Stimulated activated CD4-positive, alpha-beta T cell treated with anti-CD3 and anti-CD28 coated beads, Interleukin-2, amount 100 ng/mL, for 48 hours (primary cell): ENCODE measurements at regions not wholly inside any gene's neighbourhood (a gene's known extent, or its start where the extent isn't known, plus 50 kb on each side); places are given as distances from the start of the nearest gene placed in this dataset.
"Not testable (repeated sequence)": the region's sequence is repeated elsewhere in the genome, so short reads cannot be mapped to it uniquely, and the experiment has no call there.

ENCODE experiments used
- DNase-seq, 2 donors: peaks; one replicate each; pipeline ENCODE4 v3.0.0-alpha.2; 2020

DNA sequence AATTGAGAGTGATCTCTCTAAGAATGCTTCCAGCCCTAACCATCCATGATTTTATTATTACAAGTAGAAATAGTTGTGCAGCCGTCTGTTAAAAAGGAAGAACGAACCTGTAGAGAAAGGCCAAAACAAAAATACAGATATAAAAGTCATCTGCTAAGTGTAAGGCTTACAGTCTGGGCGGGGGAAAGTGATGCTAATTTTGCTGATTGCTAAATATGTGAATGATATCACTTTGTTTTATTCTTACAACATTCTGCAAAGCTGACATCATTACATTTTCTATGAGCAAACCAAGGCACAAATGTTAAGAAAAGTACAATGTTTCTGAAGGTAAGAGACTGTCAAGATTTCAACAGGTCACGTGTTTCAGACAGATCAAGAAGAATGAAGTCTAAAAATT, 101.5 kb upstream of the RAP1B start:
- no peak for DNase-seq

DNA sequence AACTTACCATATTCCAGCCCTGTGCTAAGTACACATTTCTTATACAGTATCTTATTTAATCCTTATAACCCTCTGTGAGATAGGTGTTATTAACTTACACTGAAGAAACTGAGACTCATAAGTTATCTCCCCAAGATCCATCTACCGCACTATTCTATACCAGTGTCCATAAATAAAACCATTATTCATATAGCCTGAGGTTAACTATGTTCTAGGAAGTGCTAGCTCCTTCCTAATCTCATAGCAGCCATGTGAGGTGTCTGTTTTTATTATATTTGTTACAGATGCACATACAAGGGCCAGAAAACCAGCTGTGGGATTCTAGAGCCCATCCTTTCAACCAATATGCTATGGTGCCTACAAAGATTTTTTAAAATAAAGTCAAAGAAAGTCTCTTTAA, 100.3 kb upstream of the RAP1B start:
- no peak for DNase-seq

DNA sequence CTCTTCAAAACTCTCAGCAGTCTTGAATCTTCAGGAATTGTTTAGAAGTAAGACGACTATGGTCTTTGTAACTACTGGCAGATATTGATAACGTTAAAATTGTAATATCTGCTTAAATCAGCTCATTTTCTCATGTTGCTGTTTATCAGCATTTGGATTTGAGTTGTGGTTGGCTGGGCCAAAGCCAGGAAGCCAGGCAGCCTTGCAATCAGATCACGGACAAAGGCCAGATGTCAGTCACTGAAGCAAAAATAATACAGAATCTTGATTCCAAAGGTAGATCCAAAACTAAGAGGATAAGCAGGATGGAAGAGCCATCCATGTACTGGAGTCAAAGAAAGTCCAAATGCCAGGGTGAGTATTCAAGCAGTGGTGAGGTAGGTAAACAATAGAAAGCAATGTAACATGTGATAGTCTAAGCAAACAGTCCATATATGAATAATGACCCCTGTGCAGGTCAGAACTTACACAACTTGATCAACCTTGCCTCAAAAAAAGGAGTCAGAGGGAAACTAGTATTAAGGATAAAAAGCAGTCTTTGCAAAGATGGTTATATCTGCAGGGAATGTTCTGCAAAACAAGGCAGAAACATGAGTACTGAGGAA, 95.8 kb upstream of the RAP1B start:
- DNase-seq: no peak

DNA sequence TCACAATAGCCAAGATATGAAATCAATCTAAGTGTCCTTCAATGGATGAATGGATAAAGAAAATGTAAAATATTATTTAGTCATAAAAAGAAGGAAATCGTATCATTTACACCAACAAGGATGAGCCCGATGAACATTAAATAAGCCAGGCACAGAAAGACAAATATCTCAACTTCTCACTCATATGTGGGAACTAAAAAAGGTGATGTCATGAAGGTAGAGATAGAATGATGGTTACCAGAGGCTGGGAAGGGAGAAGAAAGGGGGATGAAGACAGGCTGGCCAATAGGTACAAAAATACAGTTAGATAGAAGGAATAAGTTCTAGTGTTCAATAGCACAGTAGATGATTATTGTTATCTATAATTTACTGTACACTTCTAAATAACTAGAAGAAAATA, 94.9 kb upstream of the RAP1B start:
- DNase-seq: no peak

DNA sequence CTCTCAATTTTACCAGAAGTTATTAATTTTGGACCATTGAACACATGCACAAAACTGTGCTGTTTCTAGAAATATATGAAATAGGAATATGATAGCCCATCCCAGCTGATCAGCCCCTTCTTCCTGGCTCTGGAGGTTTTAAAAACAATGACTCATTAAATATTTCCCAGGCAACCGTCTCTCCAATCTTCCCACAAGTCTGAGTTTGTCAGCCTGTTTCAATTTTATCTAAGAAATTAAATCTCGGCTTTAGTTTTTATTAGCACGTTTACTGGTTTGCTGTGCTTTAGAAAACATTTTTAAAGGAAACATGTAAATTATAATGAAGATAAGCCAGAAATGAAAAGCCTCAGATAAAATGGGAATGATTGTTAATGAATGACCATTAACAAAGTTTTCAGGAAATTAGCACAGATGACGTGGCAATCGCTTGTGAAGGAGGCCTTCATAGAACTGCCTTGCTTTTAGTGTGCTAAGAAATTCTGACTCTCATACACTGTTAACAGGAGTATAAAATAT, 89.3 kb upstream of the RAP1B start:
- no peak for DNase-seq

DNA sequence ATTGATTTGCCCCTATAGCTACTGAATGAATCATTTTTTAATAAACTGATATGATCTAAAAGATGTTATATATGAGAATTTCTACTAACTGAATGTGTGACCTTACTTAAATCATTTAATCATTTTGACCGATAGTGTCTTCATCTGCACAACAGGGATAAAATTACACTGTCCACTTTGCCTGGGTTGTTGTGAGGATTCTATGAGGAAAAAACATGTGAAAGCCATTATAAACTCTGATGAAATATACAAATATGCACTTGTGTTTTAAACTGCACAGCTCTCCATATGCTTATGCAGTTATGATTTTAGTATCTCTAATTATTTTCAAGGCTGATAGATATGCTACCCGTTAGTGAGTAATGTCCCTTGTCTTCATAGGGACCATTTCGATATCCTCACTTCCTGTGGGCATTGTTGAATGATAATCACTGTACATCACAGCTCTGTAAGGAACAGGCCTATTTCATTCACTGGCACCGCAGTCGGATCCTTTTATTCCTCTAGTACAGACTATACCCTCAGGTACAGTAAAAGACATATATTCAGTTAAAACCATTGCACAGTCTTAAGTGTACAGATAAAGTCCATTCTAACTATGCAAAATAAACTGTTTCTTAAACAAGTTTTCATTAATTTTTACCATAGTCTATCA, 88.7 kb upstream of the RAP1B start:
- no peak for DNase-seq

DNA sequence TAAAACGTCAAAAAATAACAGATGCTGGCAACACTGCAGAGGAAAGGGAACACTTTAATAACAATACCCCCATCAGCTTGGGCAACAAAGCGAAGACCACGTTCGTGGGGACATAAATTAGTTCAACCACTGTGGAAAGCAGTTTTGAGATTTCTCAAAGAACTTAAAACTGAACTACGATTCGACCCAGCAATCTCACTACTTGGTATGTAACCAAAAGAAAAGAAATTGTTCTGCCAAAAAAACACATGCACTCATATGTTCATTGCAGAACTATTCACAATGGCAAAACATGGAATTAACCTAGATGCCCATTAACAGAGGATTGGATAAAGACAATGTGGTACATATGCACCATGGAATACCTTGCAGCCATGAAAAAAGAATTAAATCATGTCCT, 81.2 kb upstream of the RAP1B start:
- no peak for DNase-seq

DNA sequence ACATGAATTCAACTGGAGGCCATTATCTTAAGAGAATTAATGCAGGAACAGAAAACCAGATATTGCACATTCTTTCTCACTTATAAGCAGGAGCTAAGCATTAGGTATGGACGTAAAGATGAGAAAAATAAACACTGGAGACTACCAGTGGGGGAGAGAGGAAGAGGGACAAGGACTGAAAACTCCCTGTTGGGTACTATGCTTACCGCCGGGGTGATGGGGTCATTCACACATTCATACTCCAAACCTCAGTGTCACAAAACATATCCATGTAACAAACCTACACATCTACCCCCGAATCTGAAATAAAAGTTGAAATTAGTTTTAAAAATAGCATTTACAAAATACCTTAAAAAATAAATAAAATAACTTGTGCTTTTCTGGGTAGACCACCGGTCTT, 80.8 kb upstream of the RAP1B start:
- DNase-seq: no peak

DNA sequence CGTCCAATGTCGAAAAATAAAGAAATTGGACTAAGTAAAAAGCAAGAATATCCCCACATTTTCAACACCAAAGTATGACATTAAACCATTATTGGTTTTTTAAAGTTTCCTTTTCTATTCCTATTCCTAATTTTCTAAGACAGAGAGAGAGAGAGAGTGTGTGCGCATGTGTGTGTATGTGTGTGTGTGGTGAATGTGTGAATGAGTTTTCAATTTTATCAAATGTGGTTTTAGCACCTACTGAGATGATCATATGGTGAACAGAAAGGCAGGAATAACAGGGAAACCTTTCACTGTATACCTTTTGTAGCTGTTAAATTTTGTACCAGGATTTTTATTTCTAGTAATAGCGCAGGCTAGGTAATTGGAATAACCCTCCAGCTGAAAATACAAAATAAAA, 80.4 kb upstream of the RAP1B start:
- no peak for DNase-seq

DNA sequence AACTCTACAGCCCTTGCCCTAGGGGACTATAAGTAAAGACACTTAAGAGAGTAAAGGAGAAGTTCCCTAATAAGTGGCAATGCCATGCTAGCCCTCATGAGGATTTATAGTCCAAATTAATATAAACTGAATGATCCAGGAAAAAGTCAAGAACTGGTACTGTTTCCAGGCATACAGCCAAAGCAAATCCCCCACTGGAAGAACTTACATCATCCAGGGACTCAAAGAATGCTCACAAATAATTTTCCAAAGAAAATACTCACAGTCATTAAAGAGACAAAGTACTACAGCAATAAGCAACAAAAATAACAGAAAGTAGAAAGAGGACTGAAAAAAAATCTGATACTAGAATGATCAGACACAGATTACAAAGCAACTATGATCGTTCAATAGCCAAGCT, 79.7 kb upstream of the RAP1B start:
- no peak for DNase-seq

DNA sequence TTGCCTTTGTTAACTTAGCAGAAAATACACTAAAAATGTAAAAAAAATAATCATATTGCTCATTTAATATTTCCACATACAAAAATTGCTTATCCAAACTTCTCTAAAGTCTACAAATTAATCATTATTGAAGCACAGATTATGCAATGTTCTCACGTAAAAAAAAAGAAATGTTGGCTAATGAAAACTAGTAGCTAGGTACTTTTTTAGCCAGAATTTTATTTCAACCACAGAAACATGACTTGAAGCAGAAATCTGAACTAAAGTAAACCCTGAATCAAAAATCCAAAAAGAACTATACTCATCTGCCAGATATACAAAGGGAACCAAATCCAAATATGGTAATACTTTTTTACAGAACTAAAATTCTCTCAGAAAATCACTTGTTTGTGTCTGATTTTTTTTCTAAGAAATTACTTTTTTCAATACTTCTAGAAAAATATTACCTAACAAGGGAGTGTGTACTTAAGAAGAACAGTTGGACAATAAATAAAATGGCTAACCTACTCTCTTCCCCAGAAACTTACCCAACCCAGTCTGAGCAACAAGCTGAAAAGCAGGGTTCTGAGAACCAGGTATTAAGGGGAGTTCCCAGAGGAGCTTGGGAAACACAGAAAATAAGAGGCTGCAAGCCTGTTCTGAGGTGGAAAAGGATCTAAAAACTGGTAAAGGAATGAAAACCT, 78.4 kb upstream of the RAP1B start:
- no peak for DNase-seq

DNA sequence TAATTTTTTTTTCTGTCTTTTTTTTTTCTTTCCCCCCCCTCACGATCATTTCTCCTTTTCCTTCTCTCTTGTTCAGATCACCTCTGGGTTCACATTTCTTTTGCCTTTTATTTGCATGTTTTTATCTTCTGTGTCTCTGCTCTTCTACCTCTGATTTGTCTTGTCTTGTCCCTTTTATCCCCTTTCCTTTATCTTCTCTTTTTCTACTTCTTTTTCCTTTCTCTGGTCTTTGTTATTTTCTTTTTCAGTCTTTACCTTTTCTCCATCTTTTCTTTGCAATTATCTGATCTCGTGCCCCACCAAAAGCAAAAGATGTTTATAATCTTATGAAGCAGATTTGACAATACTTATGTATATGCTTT, 77.8 kb upstream of the RAP1B start:
- no peak for DNase-seq

DNA sequence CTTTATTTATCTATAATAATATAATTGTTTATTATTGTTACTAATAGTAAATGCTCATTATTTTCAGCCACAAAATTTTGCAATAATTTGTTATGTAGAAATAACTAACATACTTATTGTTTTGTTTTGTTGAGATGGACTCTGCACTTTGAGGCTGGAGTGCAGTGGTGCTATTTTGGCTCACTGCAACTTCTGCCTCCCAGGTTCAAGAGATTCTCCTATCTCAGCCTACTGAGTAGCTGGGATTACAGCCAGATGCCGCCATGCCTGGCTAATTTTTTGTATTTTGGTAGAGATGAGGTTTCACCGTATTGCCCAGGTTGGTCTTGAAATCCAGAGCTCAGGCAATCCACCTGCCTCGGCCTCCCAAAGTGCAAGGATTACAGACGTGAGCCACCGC, 76.6 kb upstream of the RAP1B start:
- no peak for DNase-seq

DNA sequence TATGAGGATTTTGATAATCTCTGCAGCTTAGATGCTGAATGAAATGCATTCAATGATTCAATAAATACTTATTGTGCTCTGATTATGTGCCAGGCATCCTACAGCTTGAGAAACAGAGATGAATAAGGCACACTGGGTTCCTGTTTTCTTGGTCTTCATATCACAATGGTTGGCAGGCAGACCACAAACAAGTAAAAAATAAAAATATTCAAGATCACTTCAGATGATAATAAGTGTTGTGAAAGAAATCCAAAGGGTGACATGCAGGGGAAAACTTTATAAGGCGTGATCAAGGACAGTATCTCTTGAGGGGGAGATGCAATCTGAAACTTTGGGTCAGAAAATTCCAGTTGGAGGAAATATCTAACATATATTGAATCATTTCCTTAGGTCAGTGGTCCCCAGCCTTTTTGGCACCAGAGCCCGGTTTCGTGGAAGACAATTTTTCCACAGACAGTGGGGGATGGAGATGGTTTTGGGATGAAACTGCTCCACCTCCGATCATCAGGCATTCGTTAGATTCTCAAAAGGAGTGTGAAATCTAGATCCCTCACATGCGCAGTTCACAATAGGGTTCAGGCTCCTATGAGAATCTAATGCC, 73.7 kb upstream of the RAP1B start:
- no peak for DNase-seq

DNA sequence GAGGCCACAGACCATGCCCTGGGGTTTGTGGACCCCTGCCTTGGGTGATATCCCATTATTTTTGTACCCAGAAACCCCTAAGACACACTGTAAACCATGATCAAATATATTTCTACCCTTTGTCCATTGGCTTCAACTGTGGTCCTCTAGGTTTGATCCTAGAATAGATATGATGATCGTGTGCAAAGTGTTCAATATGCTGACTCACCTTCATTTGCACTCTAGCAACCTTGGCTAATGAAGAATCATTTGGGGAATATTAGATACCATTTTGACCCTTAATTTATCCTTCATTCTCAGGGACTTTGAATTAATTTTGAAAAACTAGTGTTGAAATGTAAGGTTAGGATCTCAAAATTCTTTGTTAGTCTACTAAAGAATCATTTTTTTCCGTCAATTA, 73.1 kb upstream of the RAP1B start:
- DNase-seq: no peak

DNA sequence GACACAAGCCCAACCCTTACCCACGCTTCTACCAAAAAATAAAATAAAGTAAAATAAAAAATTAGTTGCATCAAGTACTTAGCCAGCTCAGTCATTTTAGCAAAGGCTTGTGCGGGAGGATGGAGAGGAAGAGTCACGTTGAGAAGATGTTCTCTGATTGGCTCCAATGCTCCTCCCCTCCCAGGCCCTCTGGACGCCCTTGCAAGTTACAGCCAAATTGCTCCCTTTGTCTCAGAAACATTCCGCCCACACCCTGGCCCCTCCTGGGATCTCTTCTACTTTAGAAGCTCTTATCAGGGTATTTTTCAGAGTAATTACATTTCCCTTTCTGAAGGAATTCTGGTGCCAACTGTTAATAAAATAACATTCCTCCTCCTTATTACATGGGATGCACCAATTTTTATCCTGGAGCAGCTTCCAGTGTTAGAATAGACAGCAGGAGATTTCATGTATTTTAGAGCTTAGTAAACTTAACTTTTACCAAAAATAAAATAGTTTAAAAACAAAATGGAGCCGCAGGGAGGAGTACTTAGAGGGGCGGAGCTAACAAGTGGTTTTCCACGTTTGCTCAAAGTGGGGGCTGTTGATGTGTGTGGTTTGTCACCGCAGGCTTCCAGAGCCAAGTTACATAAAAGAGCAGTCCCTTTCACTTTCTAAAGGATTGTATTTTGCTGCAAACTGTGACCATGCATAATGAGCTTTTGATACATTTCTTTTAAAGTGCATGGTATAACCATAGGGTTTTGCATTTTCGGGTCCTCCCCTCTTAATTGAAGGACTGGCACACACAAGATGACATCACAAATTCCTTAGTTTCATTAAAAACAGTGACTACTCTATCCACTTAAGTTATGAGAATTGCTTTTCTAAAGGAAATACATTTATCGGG, 71.7 kb upstream of the RAP1B start:
- DNase-seq: peak; percentile 18 to 28

DNA sequence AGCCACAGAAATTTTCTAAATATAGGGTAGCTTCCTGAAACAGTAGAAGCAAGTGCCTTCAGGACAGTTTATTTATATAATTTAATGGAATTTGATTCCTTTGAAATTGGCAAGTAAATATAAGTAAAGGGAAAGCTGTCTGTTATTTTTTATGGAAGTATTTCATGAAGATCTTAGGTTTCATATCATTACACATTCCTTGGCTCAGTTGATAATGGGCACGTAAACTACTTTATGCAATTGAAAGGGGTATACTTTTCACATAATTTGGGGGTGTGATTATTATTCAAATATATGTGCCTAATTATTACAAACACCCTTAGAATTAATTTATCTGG, 71.1 kb upstream of the RAP1B start:
- no peak for DNase-seq

DNA sequence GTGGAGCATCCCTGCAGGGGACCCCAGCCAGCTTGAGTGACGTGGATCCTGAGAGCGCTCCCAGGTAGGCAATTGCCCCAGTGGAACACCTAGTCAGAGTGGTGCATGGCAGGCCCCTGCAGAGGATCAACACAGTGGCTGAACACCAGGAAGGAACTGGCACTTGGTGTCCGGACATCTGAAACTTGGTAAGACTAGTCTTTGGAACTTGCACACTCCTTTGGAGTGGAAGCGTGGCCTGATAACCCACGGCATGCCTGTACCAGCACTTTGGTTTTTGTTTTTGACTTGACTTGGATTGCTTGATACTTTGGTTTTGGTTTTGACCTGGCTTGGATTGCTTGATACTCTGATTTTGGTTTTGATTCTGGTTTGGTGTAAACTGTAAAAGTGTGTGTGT, 69.9 kb upstream of the RAP1B start:
- not testable (repeated sequence) for DNase-seq

DNA sequence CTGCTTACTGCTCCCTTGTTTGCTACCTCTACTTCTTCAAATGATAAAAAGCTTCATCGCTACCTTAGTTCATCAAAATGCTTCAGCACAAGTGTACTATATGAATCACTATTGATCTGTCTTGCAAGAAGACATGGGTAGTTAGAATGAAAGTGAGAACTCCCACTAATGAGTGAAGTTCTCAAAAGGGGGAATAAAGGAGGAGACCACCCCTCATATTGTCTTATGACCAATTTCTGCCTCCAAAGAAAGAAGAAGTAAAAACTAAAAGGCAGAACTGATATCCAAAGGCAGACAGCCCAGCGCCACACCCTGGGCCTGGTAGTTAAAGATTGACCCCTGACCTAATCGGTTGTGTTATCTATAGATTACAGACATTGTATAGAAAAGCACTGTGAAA, 63.4 kb upstream of the RAP1B start:
- not testable (repeated sequence) for DNase-seq

DNA sequence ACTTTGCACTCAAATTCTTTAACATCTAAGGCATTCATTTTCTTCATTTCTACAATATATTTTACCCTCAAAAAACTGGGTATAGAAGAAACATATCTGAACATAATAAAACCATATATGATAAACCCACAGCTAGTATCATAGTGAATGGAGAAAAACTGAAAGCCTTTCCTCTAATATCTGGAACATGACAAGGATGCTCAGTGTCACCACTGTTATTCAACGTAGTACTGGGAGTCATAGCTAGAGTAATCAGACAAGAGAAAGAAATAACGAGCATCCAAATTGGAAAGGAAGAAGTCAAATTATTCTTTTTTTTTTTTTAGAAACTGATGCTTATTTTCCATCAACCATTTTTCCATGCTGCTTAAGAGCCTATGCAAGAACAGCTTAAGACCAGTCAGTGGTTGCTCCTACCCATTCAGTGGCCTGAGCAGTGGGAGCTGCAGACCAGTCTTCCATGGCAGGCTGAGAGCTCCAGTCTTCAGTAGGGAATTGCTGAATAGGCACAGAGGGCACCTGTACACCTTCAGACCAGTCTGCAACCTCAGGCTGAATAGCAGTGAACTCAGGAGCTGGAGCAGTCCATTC, 58.0 kb upstream of the RAP1B start:
- not testable (repeated sequence) for DNase-seq

DNA sequence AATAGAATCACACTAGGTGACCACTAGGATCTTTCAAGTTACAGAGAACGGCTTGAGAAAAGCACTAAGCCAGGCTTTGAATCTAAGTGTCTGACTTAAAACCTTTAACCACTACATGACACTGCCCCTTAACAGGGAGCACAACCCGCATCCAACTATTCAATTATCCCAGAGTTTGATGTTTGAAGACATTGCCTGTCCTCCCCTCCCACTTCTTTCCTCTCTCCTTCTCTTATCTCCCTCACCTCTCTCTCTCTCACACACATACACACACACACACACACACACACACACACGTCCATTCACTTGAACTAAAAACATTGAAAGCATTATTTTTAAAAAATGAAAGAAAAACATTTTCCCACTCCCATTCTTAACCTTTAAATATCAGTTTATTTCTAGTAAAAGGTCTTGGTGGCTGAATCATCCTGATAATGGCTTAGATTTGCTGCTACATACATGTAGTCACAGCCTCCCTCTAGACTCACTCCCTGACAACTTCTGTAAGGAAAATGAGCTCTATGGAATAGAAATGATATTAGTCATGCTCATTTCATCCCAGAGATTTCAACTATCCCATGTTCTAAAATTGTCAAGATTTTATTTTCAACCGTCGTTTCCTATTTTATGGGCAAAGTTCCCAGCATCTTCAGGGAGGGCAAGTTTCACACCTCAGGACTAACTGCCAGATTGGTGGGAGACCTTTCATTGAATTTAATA, 53.5 kb upstream of the RAP1B start:
- DNase-seq: no peak

DNA sequence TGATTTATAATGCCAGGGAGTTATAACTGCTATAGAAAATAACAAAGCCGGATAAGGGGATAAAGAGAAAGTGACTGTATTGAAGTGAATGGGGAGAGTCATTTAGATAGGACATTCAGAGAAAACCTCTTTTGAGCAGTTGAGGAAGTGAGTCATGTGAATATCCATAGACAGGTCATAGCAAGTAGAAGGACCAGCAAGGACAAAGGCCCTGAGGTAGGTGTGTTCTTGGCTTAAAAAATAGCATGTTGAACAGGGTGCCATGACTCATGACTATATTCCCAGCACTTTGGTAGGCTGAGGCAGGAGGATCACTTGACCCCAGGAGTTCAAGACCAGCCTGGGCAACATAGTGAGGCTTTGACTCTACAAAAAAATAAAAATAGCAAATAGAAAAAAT, 51.5 kb upstream of the RAP1B start:
- DNase-seq: no peak
